Subcutaneous abdominal adipose tissue (tissue), 5 donors: ENCODE measurements at regions not wholly inside any gene's neighbourhood (a gene's known extent, or its start where the extent isn't known, plus 50 kb on each side); places are given as distances from the start of the nearest gene placed in this dataset.

ENCODE experiments used
- H3K27ac ChIP-seq: one replicate; pipeline ENCODE4 v1.7.0; 2013; ENCODE audit warnings: low read depth, mild to moderate bottlenecking, inconsistent platforms, low read length, moderate library complexity
- H3K27me3 ChIP-seq, 5 donors: one replicate each; pipeline ENCODE4 v1.7.0; 2013; ENCODE audit warnings: low read length in 5 of 5, inconsistent platforms in 1 of 5; ENCODE audit not compliant: control insufficient read depth in 5 of 5, insufficient read depth in 4 of 5
- H3K36me3 ChIP-seq, 5 donors: one replicate each; pipeline ENCODE4 v1.7.0; 2013; ENCODE audit warnings: low read length in 5 of 5; ENCODE audit not compliant: control insufficient read depth in 5 of 5, insufficient read depth in 5 of 5
- H3K4me1 ChIP-seq, 5 donors: one replicate each; pipeline ENCODE4 v1.7.0; 2013; ENCODE audit warnings: low read length in 5 of 5, mild to moderate bottlenecking in 3 of 5, moderate library complexity in 1 of 5; ENCODE audit not compliant: control insufficient read depth in 5 of 5, insufficient read depth in 5 of 5
- H3K4me3 ChIP-seq, 5 donors: one replicate each; pipeline ENCODE4 v1.7.0; 2013; ENCODE audit warnings: low read length in 5 of 5, low read depth in 1 of 5
- H3K9ac ChIP-seq, 5 donors: one replicate each; pipeline ENCODE4 v1.7.0; 2013; ENCODE audit warnings: low read length in 5 of 5, mild to moderate bottlenecking in 4 of 5, moderate library complexity in 3 of 5
- H3K9me3 ChIP-seq, 5 donors: one replicate each; pipeline ENCODE4 v1.7.0; 2013; ENCODE audit warnings: low read length in 5 of 5; ENCODE audit not compliant: control insufficient read depth in 5 of 5
- donor health status: healthy.
- donor health status: healthy.
- donor health status: healthy.
- donor health status: healthy.
- donor health status: healthy.

GRCh38 chr1:115476616-115477015, 138.6 kb upstream of the NGF start:
- Histone ChIP-seq H3K36me3 (no peaks in the 10 kb centered on the region), H3K4me3 (no peak overlapping the region), H3K27me3 (peaks cover 5 to 10% (median 6%) of the 10 kb centered on the region in 5 donors), H3K4me1 (no peaks in the 10 kb centered on the region), H3K27ac (no peak overlapping the region), H3K9ac (no peak overlapping the region), H3K9me3 (no peaks in the 10 kb centered on the region)

- no peak overlapping the region for H3K9ac ChIP-seq
- H3K27me3 ChIP-seq, result peaks cover 5 to 10% (median 6%) of the 10 kb centered on the region in 5 donors
- H3K36me3 ChIP-seq, result no peaks in the 10 kb centered on the region
- no peaks in the 10 kb centered on the region for H3K9me3 ChIP-seq
- no peaks in the 10 kb centered on the region for H3K4me1 ChIP-seq
- no peak overlapping the region for H3K27ac ChIP-seq
- H3K4me3 ChIP-seq, result no peak overlapping the region
Observed at GRCh38 chr1:115475901-115476300, 137.9 kb upstream of the NGF start.

GRCh38 chr1:115475252-115475651, 137.2 kb upstream of the NGF start:
- H3K36me3 ChIP-seq, result no peaks in the 10 kb centered on the region
- peaks cover 5 to 10% (median 6%) of the 10 kb centered on the region in 5 donors for H3K27me3 ChIP-seq
- H3K4me3 ChIP-seq, result no peak overlapping the region
- peaks cover 0 to 1% (median 0%) of the 10 kb centered on the region in 5 donors for H3K4me1 ChIP-seq
- no peaks in the 10 kb centered on the region for H3K9me3 ChIP-seq
- H3K27ac ChIP-seq, result no peak overlapping the region
- H3K9ac ChIP-seq, result no peak overlapping the region

- peaks cover 0 to 3% (median 0%) of the 10 kb centered on the region in 5 donors for H3K4me1 ChIP-seq
- no peaks in the 10 kb centered on the region for H3K9me3 ChIP-seq
- no peak overlapping the region for H3K9ac ChIP-seq
- H3K27me3 ChIP-seq, result peaks cover 0 to 5% (median 4%) of the 10 kb centered on the region in 5 donors
- no peaks in the 10 kb centered on the region for H3K36me3 ChIP-seq
- H3K27ac ChIP-seq, result no peak overlapping the region
- H3K4me3 ChIP-seq, result no peak overlapping the region
Observed at GRCh38 chr1:115473986-115474565, 136.0 kb upstream of the NGF start.

- no peaks in the 10 kb centered on the region for H3K36me3 ChIP-seq
- no peaks in the 10 kb centered on the region for H3K9me3 ChIP-seq
- H3K27ac ChIP-seq, result no peak overlapping the region
- peaks cover 0 to 4% (median 0%) of the 10 kb centered on the region in 5 donors for H3K27me3 ChIP-seq
- H3K9ac ChIP-seq, result no peak overlapping the region
- H3K4me1 ChIP-seq, result peaks cover 0 to 7% (median 2%) of the 10 kb centered on the region in 5 donors
- H3K4me3 ChIP-seq, result no peak overlapping the region
Observed at GRCh38 chr1:115469703-115470476, 131.8 kb upstream of the NGF start.

GRCh38 chr1:115467790-115468189, 129.7 kb upstream of the NGF start:
- Histone ChIP-seq H3K27ac (no peak overlapping the region), H3K27me3 (no peaks in the 10 kb centered on the region)

GRCh38 chr1:115467196-115467595, 129.1 kb upstream of the NGF start:
- Histone ChIP-seq H3K36me3 (no peaks in the 10 kb centered on the region), H3K9ac (no peak overlapping the region), H3K27ac (no peak overlapping the region), H3K27me3 (no peaks in the 10 kb centered on the region), H3K9me3 (no peaks in the 10 kb centered on the region), H3K4me3 (no peak overlapping the region), H3K4me1 (peaks cover 0 to 7% (median 2%) of the 10 kb centered on the region in 5 donors)

More at GRCh38 chr1:115467790-115468189, 129.7 kb upstream of the NGF start:
- H3K4me1 ChIP-seq, result peaks cover 0 to 7% (median 2%) of the 10 kb centered on the region in 5 donors
- H3K9ac ChIP-seq, result no peak overlapping the region
- H3K36me3 ChIP-seq, result no peaks in the 10 kb centered on the region
- no peaks in the 10 kb centered on the region for H3K9me3 ChIP-seq
- H3K4me3 ChIP-seq, result no peak overlapping the region

- H3K27me3 ChIP-seq, result no peaks in the 10 kb centered on the region
- peaks cover 0 to 7% (median 2%) of the 10 kb centered on the region in 5 donors for H3K4me1 ChIP-seq
- H3K4me3 ChIP-seq, result no peak overlapping the region
- no peak overlapping the region for H3K9ac ChIP-seq
- H3K27ac ChIP-seq, result no peak overlapping the region
- H3K9me3 ChIP-seq, result no peaks in the 10 kb centered on the region
- H3K36me3 ChIP-seq, result no peaks in the 10 kb centered on the region
Observed at GRCh38 chr1:115466433-115466832, 128.4 kb upstream of the NGF start.

GRCh38 chr1:115465802-115466363, 127.8 kb upstream of the NGF start:
- H3K9me3 ChIP-seq, result no peaks in the 10 kb centered on the region
- H3K27me3 ChIP-seq, result no peaks in the 10 kb centered on the region
- H3K9ac ChIP-seq, result no peak overlapping the region
- peaks cover 0 to 7% (median 2%) of the 10 kb centered on the region in 5 donors for H3K4me1 ChIP-seq
- H3K36me3 ChIP-seq, result no peaks in the 10 kb centered on the region
- no peak overlapping the region for H3K27ac ChIP-seq
- H3K4me3 ChIP-seq, result no peak overlapping the region

- H3K9me3 ChIP-seq, result no peaks in the 10 kb centered on the region
- H3K4me3 ChIP-seq, result no peak overlapping the region
- H3K27me3 ChIP-seq, result no peaks in the 10 kb centered on the region
- peaks cover 0 to 7% (median 0%) of the 10 kb centered on the region in 5 donors for H3K4me1 ChIP-seq
- H3K36me3 ChIP-seq, result no peaks in the 10 kb centered on the region
- H3K9ac ChIP-seq, result no peak overlapping the region
- H3K27ac ChIP-seq, result no peak overlapping the region
Observed at GRCh38 chr1:115463347-115463746, 125.3 kb upstream of the NGF start.
